ENCODE measurements at regions not wholly inside any gene's neighbourhood (a gene's known extent, or its start where the extent isn't known, plus 50 kb on each side); places are given as distances from the start of the nearest gene placed in this dataset.

GRCh38 chr6:145370559-145370958 lies 364.8 kb downstream of the EPM2A start:
- TF ChIP-seq EP300 (IDR thresholded peaks at IDR 0.05; ENCODE audit: borderline replicate concordance) (no peak), REST (IDR thresholded peaks at IDR 0.05; ENCODE audit: low read depth) (no peak), FOXM1 (IDR thresholded peaks at IDR 0.05; ENCODE audit: borderline replicate concordance, low read depth) (no peak), TAF1 (IDR thresholded peaks at IDR 0.05; ENCODE audit: low read depth) (no peak), TEAD4 (IDR thresholded peaks at IDR 0.05) (no peak), MAX (IDR thresholded peaks at IDR 0.05) (no peak)
